Loucy (cell line): ENCODE measurements at regions not wholly inside any gene's neighbourhood (a gene's known extent, or its start where the extent isn't known, plus 50 kb on each side); places are given as distances from the start of the nearest gene placed in this dataset.

ENCODE experiments used
- H2AFZ ChIP-seq: fragments of 200-600 bp; sonication (generic); 2 replicates; pipeline ENCODE4 v1.6.0; 2016; ENCODE audit warnings: antibody characterized with exemption, mild to moderate bottlenecking, low read length, moderate library complexity
- H3F3A ChIP-seq: fragments of 200-600 bp; 2 replicates; pipeline ENCODE4 v1.6.0; 2016; ENCODE audit warnings: antibody characterized with exemption, low read depth, mild to moderate bottlenecking
- H3K27me3 ChIP-seq: fragments of 200-600 bp; sonication (generic); 2 replicates; pipeline ENCODE4 v1.6.1; 2014; ENCODE audit warnings: low read length, mild to moderate bottlenecking; ENCODE audit not compliant: insufficient read depth, poor library complexity, severe bottlenecking
- H3K36me3 ChIP-seq: fragments of 200-600 bp; sonication (generic); 2 replicates; pipeline ENCODE4 v1.6.1; 2016; ENCODE audit warnings: low read length; ENCODE audit not compliant: insufficient read depth
- H3K4me1 ChIP-seq: fragments of 200-600 bp; sonication (generic); 2 replicates; pipeline ENCODE4 v1.5.1; 2014; ENCODE audit warnings: low read length, mild to moderate bottlenecking; ENCODE audit not compliant: insufficient read depth, poor library complexity, severe bottlenecking
- H3K4me2 ChIP-seq: fragments of 200-600 bp; sonication (generic); 2 replicates; pipeline ENCODE4 v1.6.0; 2014; ENCODE audit warnings: antibody characterized with exemption, low read length, low read depth, mild to moderate bottlenecking; ENCODE audit not compliant: poor library complexity, severe bottlenecking
- H3K4me3 ChIP-seq: fragments of 200-600 bp; sonication (generic); 2 replicates; pipeline ENCODE4 v1.5.1; 2014; ENCODE audit warnings: low read length, mild to moderate bottlenecking, mixed read lengths; ENCODE audit not compliant: poor library complexity, severe bottlenecking
- H3K79me2 ChIP-seq: fragments of 200-600 bp; sonication (generic); 2 replicates; pipeline ENCODE4 v1.6.1; 2014; ENCODE audit warnings: low read length; ENCODE audit not compliant: insufficient read depth
- H3K9ac ChIP-seq: fragments of 200-600 bp; sonication (generic); 2 replicates; pipeline ENCODE4 v1.6.0; 2014; ENCODE audit warnings: mild to moderate bottlenecking, low read depth, low read length, moderate library complexity; ENCODE audit not compliant: poor library complexity, severe bottlenecking
- H3K9me2 ChIP-seq: fragments of 200-600 bp; sonication (generic); replicated peaks from 2 replicates; pipeline ENCODE4 v1.6.1; 2016; ENCODE audit warnings: low read depth, low read length, mixed read lengths
- H3K9me3 ChIP-seq: fragments of 200-600 bp; sonication (generic); 2 replicates; pipeline ENCODE4 v1.6.1; 2014; ENCODE audit warnings: mild to moderate bottlenecking, antibody characterized with exemption, low read length, low read depth; ENCODE audit not compliant: insufficient read depth
- H4K20me1 ChIP-seq: fragments of 200-600 bp; sonication (generic); 2 replicates; pipeline ENCODE4 v1.6.0; 2014; ENCODE audit warnings: antibody characterized with exemption, low read length, mild to moderate bottlenecking; ENCODE audit not compliant: insufficient read depth, poor library complexity, severe bottlenecking
- EZH2phosphoT487 ChIP-seq: fragments of 200-600 bp; IDR thresholded peaks from 2 replicates; pipeline ENCODE4 v1.6.1; 2018; ENCODE audit warnings: antibody characterized with exemption, mild to moderate bottlenecking, moderate library complexity, borderline replicate concordance
- TF ChIP-seq, protein P1 (sequence below): fragments of 200-600 bp; sonication (generic); conservative IDR thresholded peaks from 2 replicates; pipeline ENCODE4 v1.5.1; 2014; ENCODE audit warnings: mild to moderate bottlenecking, antibody characterized with exemption, low read length

GRCh38 chr13:81116461-81117282, 775.7 kb upstream of the SPRY2 start:
- H3K27me3 ChIP-seq: no peaks in the 10 kb centered on the region
- peak overlapping the region; percentile 86 for H2AFZ ChIP-seq
- H3K4me2 ChIP-seq: peak overlapping the region; percentile 65

DNA sequence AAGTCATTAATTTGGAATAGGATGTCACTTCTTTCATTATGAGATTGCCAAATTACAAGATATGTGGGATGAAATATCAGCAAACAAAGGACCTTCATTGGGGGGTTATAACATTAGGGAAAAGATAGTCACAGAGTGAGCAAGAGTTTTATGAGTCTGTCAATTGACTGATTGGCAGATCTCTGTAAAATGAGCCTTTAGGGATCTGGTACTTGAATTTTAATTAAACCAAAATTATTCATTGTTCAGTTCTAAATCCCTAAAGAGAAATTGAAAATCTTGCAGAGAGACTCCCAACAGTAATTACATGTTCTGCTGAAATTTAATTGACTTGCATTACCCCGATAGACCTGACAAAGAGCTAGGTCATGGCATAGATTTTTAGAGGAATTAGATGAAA, 768.1 kb upstream of the SPRY2 start:
- TF ChIP-seq EZH2phosphoT487: no peak
- TF ChIP-seq, protein P1, sequence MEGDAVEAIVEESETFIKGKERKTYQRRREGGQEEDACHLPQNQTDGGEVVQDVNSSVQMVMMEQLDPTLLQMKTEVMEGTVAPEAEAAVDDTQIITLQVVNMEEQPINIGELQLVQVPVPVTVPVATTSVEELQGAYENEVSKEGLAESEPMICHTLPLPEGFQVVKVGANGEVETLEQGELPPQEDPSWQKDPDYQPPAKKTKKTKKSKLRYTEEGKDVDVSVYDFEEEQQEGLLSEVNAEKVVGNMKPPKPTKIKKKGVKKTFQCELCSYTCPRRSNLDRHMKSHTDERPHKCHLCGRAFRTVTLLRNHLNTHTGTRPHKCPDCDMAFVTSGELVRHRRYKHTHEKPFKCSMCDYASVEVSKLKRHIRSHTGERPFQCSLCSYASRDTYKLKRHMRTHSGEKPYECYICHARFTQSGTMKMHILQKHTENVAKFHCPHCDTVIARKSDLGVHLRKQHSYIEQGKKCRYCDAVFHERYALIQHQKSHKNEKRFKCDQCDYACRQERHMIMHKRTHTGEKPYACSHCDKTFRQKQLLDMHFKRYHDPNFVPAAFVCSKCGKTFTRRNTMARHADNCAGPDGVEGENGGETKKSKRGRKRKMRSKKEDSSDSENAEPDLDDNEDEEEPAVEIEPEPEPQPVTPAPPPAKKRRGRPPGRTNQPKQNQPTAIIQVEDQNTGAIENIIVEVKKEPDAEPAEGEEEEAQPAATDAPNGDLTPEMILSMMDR: no peak

More at GRCh38 chr13:81116461-81117282, 775.7 kb upstream of the SPRY2 start:
- H3K9ac ChIP-seq: peak overlapping the region; percentile 11
- H3K36me3 ChIP-seq: no peaks in the 10 kb centered on the region
- H4K20me1 ChIP-seq: no peaks in the 10 kb centered on the region
- H3K79me2 ChIP-seq: no peaks in the 10 kb centered on the region
- no peaks in the 10 kb centered on the region for H3F3A ChIP-seq
- no peaks in the 10 kb centered on the region for H3K4me1 ChIP-seq
- H3K9me3 ChIP-seq: no peaks in the 10 kb centered on the region
- H3K4me3 ChIP-seq: peak overlapping the region; percentile 67
- H3K9me2 ChIP-seq: no peaks in the 10 kb centered on the region
- TF ChIP-seq, protein P1: no peak
- TF ChIP-seq EZH2phosphoT487: no peak

GRCh38 chr13:81106348-81106747, 765.4 kb upstream of the SPRY2 start:
- Histone ChIP-seq H3K9ac (no peak overlapping the region), H3F3A (no peaks in the 10 kb centered on the region), H4K20me1 (no peaks in the 10 kb centered on the region), H3K4me3 (no peak overlapping the region), H3K36me3 (no peaks in the 10 kb centered on the region), H3K27me3 (no peaks in the 10 kb centered on the region), H3K79me2 (no peaks in the 10 kb centered on the region), H3K4me1 (no peaks in the 10 kb centered on the region), H3K4me2 (no peak overlapping the region), H3K9me3 (no peaks in the 10 kb centered on the region), H2AFZ (no peak overlapping the region), H3K9me2 (no peaks in the 10 kb centered on the region)
- TF ChIP-seq, protein P1: no peak
- TF ChIP-seq EZH2phosphoT487: no peak

More for the DNA sequence above, 768.1 kb upstream of the SPRY2 start:
- H3K9me3 ChIP-seq: no peaks in the 10 kb centered on the region
- no peak overlapping the region for H3K4me3 ChIP-seq
- no peaks in the 10 kb centered on the region for H3K4me1 ChIP-seq
- H3F3A ChIP-seq: no peaks in the 10 kb centered on the region
- H3K27me3 ChIP-seq: no peaks in the 10 kb centered on the region
- no peak overlapping the region for H2AFZ ChIP-seq
- H4K20me1 ChIP-seq: no peaks in the 10 kb centered on the region
- no peaks in the 10 kb centered on the region for H3K36me3 ChIP-seq
- no peak overlapping the region for H3K4me2 ChIP-seq
- no peaks in the 10 kb centered on the region for H3K79me2 ChIP-seq
- no peak overlapping the region for H3K9ac ChIP-seq
- no peaks in the 10 kb centered on the region for H3K9me2 ChIP-seq
